ENCODE measurements at regions not wholly inside any gene's neighbourhood (a gene's known extent, or its start where the extent isn't known, plus 50 kb on each side); places are given as distances from the start of the nearest gene placed in this dataset.

DNA sequence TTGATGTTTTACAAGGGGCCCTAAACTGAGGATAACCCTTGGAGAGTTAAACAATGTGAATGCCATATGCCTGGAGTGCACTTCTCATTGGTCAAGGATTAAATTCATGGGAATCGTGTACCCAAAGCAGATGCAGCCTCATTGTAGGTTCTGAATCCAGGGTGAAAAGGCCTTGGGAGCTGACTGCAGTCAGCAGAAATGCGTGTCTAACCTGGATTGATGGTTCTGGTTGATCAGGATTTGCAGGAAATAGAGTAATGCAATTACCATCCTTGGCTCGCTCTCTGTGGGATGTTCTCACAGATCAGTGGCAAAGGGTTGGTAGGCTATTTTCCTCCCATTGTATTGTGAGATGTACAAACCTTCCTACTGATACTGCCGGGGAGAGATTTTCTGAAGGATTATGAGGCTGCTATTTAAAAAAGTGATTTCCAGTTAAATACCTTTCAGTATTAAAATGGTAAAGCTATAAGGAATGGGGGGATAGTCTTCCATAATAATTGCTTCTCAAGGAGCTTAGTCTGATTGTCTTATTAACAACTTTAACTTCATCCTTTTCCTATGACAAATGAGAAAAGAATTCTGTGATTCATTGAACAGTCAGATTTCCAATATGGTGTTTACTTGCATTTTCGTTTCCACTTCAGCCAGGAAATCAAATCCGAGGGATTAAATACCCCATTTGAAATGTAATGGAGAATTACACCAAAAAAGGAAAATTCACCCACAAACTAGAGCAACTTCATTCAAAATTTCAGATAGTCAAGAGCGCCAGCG, 1028.1 kb upstream of the EEF2KMT start:
- TF ChIP-seq POLR2A (IDR thresholded peaks at IDR 0.05): no peak
- TF ChIP-seq, protein P1, sequence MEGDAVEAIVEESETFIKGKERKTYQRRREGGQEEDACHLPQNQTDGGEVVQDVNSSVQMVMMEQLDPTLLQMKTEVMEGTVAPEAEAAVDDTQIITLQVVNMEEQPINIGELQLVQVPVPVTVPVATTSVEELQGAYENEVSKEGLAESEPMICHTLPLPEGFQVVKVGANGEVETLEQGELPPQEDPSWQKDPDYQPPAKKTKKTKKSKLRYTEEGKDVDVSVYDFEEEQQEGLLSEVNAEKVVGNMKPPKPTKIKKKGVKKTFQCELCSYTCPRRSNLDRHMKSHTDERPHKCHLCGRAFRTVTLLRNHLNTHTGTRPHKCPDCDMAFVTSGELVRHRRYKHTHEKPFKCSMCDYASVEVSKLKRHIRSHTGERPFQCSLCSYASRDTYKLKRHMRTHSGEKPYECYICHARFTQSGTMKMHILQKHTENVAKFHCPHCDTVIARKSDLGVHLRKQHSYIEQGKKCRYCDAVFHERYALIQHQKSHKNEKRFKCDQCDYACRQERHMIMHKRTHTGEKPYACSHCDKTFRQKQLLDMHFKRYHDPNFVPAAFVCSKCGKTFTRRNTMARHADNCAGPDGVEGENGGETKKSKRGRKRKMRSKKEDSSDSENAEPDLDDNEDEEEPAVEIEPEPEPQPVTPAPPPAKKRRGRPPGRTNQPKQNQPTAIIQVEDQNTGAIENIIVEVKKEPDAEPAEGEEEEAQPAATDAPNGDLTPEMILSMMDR (IDR thresholded peaks at IDR 0.05 in 4 of 5, conservative IDR thresholded peaks at IDR 0.05 in 1 of 5): no peak
